ENCODE measurements at regions not wholly inside any gene's neighbourhood (a gene's known extent, or its start where the extent isn't known, plus 50 kb on each side); places are given as distances from the start of the nearest gene placed in this dataset.
A peak's percentile ranks its signal among the peaks of the same experiment; 100 is the strongest.
"Not testable (repeated sequence)": the region's sequence is repeated elsewhere in the genome, so short reads cannot be mapped to it uniquely, and the experiment has no call there.

- DNase-seq (ENCODE audit: low spot score) = no peak
These were observed 309.2 kb upstream of the KITLG start for GRCh38 chr12:88889326-88890110.

GRCh38 chr12:88884600-88884999 is 304.3 kb upstream of the KITLG start:
- no peak for DNase-seq (ENCODE audit: low spot score)

GRCh38 chr12:88882662-88883061 is 302.4 kb upstream of the KITLG start:
- no peak for DNase-seq (ENCODE audit: low spot score)

DNA sequence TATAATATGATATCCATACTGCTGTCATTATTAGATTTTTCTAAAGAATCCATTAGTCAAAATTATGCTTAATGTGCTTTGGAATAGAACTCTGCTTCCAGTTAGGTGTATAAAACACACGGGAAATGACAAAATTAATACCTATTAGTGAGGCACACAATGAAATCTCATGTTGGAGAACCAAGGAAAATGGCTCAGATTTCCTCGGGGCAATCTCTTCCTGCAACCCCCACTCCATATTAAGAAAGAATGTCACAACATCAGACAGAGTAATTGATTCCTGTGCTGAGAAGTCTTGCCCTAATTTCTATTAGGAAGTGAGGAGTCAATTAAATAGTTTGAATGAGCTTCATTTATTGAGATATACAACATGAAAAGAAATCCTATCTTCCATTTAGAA is 299.8 kb upstream of the KITLG start:
- DNase-seq (ENCODE audit: low spot score) = no peak

DNA sequence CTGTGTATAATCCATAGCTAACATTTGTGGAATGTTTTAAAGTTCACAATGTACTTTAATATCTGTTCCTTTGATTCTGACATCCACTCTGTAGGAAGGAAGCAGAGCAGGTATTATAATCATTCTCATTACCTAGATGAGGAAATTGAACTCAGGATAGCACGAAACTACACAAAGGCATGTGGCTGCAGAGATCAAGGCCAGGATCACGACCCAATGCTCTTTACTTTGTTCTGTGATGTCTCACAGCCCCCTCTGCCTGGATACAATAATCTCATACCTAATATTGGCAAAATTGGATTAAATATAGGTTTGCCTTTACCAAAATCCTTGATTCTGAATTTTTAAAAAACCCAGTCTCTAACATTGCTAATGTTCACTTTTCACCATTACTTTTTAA is 298.0 kb upstream of the KITLG start:
- DNase-seq (ENCODE audit: low spot score) = no peak

DNA sequence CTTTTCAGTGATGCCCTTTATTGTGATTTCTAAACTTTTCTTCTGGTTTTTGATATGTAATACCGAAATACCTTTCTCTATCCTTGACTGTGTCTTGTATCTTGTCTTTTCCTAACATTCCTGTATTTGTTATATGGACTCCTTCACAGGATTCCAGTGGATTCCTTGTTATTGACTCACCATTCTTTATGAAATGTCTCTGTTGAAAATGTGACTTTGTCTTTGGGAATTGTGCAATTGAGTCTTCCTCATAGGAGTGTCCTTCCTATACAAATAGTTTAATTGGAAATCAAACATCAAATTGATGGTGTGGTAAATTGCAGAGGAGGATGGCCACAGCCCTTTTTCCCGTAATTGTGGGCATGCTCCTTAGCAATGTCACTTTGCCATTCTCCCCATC is 296.6 kb upstream of the KITLG start:
- no peak for DNase-seq (ENCODE audit: low spot score)

- DNase-seq (ENCODE audit: low spot score) = no peak
These were observed 289.9 kb upstream of the KITLG start for GRCh38 chr12:88870000-88870737.

DNA sequence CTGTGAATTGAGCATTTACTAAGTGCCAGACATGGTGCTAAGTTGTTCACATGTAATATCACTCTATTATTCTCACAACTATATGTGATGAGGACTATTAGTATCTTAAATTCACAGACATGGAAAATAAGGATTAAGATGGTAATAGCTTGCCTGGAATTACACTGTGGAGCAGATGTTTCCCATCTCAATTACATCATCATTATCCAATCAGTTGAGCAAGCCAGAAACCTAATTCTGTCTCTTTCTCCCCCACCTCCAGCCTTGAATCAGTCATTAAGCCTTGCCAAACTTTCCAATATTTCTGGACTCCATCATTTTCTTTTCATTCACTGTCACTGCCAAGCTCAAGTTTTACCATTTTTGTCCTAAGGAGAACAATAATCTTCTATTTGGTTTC is 287.8 kb upstream of the KITLG start:
- no peak for DNase-seq (ENCODE audit: low spot score)

- DNase-seq (ENCODE audit: low spot score) = no peak
These were observed 287.2 kb upstream of the KITLG start for GRCh38 chr12:88867510-88867909.

GRCh38 chr12:88866881-88867280 is 286.6 kb upstream of the KITLG start:
- DNase-seq (ENCODE audit: low spot score) = no peak

- no peak for DNase-seq (ENCODE audit: low spot score)
These were observed 285.3 kb upstream of the KITLG start for GRCh38 chr12:88865537-88865936.

GRCh38 chr12:88860851-88861250 is 280.6 kb upstream of the KITLG start:
- no peak for DNase-seq (ENCODE audit: low spot score)

DNA sequence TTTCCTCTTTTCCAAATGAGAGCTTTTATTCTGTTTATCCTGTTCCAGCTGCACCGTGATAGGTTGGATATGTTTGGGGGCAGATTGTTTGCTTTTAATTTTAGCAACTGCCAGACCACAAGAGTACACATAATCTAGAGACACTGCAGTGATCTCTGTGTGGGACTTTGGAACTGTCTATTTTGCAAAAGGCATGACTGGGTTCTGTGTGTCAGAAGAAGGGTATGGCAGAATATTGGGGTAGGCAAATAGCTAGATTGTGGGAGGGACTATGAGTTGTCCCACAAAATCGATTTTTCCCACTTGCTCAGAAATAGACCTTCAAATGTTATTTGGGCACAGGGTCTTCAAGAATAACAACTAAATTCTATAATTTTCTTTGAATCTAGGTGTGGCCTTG is 275.9 kb upstream of the KITLG start:
- peak; percentile 32 for DNase-seq (ENCODE audit: low spot score)

- no peak for DNase-seq (ENCODE audit: low spot score)
These were observed 275.0 kb upstream of the KITLG start for GRCh38 chr12:88855301-88855700.

DNA sequence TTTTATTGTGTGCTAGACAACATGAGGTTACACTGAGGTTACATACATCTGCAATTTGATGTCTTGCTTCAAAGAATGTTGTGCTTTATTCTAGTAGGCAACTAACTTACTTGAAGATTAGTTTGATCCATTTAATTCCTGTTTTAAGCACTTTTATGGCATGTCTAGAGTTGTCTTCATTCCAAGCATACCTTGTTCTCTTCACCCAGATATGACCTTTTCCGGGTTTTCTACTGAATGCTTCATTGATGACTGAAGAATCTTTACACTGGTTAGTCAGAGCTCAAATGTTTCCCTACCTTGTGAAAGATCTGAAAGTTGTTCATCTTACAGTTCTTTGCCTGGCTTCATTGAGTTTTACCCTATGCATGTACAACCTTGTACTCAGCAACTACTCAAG is 274.0 kb upstream of the KITLG start:
- DNase-seq (ENCODE audit: low spot score) = no peak

GRCh38 chr12:88847246-88847645 is 267.0 kb upstream of the KITLG start:
- DNase-seq (ENCODE audit: low spot score) = not testable (repeated sequence)

GRCh38 chr12:88844426-88844825 is 264.2 kb upstream of the KITLG start:
- no peak for DNase-seq (ENCODE audit: low spot score)

DNA sequence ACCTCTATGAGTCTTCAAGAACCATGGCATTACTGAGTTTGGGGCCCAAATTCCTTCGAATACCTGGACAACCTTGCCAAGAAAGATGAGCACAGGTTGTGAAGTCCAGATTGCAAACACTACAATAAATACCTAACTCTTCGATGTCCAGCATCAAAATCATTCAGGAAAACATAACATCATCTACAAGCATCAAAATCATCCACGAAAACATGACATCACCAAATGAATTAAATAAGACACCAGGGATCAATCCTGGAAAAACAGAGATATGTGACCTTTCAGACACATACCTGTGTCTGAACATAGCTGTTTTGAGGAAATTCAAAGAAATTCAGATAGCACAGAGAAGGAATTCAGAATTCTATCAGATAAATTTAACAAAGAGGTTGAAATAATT is 262.0 kb upstream of the KITLG start:
- no peak for DNase-seq (ENCODE audit: low spot score)

GRCh38 chr12:88839486-88839885 is 259.2 kb upstream of the KITLG start:
- no peak for DNase-seq (ENCODE audit: low spot score)

DNA sequence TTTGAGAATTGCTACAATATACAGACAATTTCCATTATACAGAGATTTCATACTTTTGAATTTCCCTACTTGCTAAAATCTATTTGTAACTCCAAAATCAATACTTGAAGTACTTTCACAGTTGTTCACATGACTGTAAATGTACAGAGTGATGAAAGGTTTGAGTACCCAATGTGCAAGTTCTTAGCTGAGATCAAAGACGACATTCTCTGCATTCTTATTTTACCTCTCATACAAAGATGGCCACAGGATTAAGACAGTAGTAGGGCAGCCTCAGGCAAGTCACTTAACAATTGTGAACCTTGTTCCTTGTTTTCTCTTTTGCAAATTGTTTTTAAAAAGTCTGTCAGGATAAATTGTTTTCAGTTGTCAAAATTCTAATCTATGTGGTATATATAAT is 255.9 kb upstream of the KITLG start:
- no peak for DNase-seq (ENCODE audit: low spot score)

DNA sequence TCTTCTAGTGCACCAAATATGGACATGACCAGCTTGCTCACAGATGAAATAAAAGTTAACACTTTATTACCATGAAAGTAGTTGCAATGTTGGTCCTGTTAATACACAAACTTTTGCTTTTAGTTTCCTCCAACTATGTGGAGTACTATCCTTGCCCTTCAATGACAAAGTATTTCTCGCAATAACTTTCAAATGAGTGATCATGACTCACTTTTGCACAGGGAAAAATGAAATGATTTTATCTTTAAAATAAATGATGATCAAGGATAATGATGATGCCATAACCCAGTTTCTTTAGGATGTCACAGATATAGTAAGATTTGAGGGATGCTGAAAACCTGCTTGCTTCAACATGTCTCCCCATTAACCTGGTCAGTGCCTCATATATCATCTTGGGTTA is 254.0 kb upstream of the KITLG start:
- no peak for DNase-seq (ENCODE audit: low spot score)

DNA sequence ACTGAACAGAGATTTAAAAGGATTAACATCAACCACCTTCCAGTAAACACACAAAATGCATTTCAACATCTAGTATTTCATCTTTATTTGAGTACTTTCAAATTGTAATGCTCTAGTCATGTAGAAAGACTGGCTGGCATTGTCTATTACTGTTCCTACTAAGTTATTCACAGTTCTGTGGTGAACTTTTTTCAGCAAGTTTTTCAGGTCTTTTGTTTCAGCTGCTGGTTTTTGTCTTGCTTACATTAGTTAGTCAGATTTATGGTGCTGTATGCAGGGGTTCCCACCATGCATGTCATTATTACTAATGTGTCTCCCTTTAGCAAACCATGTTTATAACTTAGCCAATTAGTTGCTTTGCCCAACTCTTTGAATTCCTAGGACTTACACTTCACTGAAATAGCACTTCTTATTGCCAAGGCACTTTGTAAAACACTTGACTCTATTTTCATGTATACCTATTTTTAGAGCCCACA is 253.4 kb upstream of the KITLG start:
- DNase-seq (ENCODE audit: low spot score) = no peak

DNA sequence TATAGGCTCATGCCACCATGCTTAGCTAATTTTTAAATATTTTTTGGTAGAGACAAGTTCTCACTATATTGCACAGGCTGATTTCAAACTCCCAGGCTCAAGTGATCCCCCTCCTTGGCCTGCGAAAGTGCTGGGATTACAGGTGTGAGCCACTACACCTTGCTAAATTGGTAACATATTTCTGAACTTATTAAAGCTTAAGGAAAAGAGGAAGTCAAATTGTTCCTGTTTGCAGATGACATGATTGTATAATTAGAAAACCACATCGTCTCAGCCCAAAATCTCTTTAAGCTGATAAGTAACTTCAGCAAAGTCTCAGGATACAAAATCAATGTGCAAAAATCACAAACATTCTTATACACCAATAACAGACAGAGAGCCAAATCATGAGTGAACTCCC is 248.3 kb upstream of the KITLG start:
- not testable (repeated sequence) for DNase-seq (ENCODE audit: low spot score)

DNA sequence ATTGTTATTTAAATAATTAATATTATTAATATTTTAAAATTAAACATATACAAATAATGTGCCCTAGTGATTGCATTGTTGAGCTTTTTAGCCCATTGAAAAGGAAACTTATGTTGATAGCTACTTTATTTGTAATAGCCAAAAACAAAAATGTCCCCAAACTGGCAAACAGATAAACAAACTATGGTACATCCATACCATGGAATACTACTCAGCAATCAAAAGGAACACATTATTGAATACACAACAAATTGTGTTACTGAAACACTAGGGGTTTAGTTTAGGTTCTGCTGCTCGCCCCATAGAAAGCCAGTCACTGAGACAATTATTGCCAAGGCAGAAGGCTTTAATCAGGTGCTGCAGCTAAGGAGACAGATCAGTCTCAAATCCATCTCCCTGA is 239.7 kb upstream of the KITLG start:
- no peak for DNase-seq (ENCODE audit: low spot score)
